OCI-LY7 (cell line): ENCODE measurements at regions not wholly inside any gene's neighbourhood (a gene's known extent, or its start where the extent isn't known, plus 50 kb on each side); places are given as distances from the start of the nearest gene placed in this dataset.
"Not testable (repeated sequence)": the region's sequence is repeated elsewhere in the genome, so short reads cannot be mapped to it uniquely, and the experiment has no call there.

Source experiments
- CTCF ChIP-seq: fragments of 200-600 bp; sonication (generic); conservative IDR thresholded peaks from 2 replicates; pipeline ENCODE4 v1.5.1; 2014; ENCODE audit warnings: mild to moderate bottlenecking, antibody characterized with exemption, low read length, moderate library complexity, mixed read lengths
- EZH2phosphoT487 ChIP-seq: fragments of 200-600 bp; sonication (generic); IDR thresholded peaks from 2 replicates; pipeline ENCODE4 v1.6.1; 2018; ENCODE audit warnings: low read depth, borderline replicate concordance, mild to moderate bottlenecking, mixed run types, antibody characterized with exemption, low read length, moderate library complexity, mixed read lengths

- TF ChIP-seq CTCF, EZH2phosphoT487: not testable (repeated sequence)
Observed at GRCh38 chr9:101821450-101821849, 83.0 kb upstream of the GRIN3A start.
